ENCODE measurements at regions not wholly inside any gene's neighbourhood (a gene's known extent, or its start where the extent isn't known, plus 50 kb on each side); places are given as distances from the start of the nearest gene placed in this dataset.

DNA sequence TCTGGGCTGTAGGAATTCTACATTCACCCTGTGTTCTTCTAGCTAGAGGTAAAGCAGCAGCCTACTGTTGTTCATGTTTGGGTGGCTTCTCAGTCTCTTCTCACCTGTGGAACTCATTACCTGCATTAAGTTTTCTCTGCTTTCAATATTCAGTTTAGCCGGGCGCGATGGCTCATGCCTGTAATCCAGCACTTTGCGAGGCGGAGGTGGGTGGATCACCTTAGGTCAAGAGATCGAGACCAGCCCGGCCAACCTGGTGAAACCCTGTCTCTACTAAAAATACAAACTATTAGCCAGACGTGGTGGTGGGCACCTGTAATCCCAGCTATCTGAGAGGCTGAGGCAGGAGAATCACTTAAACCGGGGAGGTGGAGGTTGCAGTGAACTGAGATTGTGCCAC is 139.8 kb upstream of the UBE2E3 start:
- H3K4me1 ChIP-seq (replicated peaks; ENCODE audit: insufficient read depth) = no peaks in the 10 kb centered on the region
- H3F3A ChIP-seq (ENCODE audit: insufficient read depth, low read depth) = no peaks in the 10 kb centered on the region
- no peaks in the 10 kb centered on the region for H3K9me3 ChIP-seq (ENCODE audit: insufficient read depth, low read depth)
- H3K4me2 ChIP-seq = no peak overlapping the region
- BruUV-seq (replicated peaks) = no TSS peak
- no peak overlapping the region for H2AFZ ChIP-seq
- no peak for DNase-seq
- TF ChIP-seq EZH2 (IDR thresholded peaks at IDR 0.05; ENCODE audit: low read depth) = no peak
- TF ChIP-seq, protein P1, sequence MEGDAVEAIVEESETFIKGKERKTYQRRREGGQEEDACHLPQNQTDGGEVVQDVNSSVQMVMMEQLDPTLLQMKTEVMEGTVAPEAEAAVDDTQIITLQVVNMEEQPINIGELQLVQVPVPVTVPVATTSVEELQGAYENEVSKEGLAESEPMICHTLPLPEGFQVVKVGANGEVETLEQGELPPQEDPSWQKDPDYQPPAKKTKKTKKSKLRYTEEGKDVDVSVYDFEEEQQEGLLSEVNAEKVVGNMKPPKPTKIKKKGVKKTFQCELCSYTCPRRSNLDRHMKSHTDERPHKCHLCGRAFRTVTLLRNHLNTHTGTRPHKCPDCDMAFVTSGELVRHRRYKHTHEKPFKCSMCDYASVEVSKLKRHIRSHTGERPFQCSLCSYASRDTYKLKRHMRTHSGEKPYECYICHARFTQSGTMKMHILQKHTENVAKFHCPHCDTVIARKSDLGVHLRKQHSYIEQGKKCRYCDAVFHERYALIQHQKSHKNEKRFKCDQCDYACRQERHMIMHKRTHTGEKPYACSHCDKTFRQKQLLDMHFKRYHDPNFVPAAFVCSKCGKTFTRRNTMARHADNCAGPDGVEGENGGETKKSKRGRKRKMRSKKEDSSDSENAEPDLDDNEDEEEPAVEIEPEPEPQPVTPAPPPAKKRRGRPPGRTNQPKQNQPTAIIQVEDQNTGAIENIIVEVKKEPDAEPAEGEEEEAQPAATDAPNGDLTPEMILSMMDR (conservative IDR thresholded peaks at IDR 0.05) = no peak
- no peak overlapping the region for H3K4me3 ChIP-seq
- H3K27me3 ChIP-seq (ENCODE audit: insufficient read depth, low read depth) = no peaks in the 10 kb centered on the region
- H3K79me2 ChIP-seq (ENCODE audit: low read depth) = no peaks in the 10 kb centered on the region
- no peaks in the 10 kb centered on the region for H3K36me3 ChIP-seq (ENCODE audit: low read depth)
- H3K9me2 ChIP-seq (ENCODE audit: insufficient read depth) = no peaks in the 10 kb centered on the region
- intact Hi-C loops (cut with micrococcal nuclease; ENCODE audit: unreplicated experiment) = no loop called here
- POLR2A ChIA-PET (ENCODE audit: unreplicated experiment) = no interaction called here
- H3K27ac ChIP-seq = no peak overlapping the region
- H4K20me1 ChIP-seq (ENCODE audit: insufficient read depth) = no peaks in the 10 kb centered on the region
- CTCF ChIA-PET = no interaction called here

DNA sequence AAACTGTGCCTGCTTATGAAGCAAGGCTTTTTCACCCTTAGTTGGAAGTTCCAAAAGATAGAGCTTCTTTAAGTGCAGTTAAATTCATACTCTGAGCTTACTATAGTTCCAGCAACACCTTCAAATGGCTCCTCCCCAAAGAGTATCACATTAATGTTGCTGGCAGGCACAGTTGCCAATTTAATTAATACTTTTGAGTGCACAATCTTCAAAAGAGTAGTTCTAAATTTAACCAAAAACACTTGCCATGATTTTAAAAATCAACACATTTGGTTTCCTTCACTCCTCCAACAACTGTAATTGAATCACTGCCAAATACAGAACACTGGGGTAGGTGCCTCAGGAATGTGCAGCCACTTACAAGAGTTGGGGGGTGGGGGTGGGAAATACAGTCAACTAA is 150.6 kb upstream of the UBE2E3 start:
- ChIA-PET CTCF (no interaction called here), POLR2A (ENCODE audit: unreplicated experiment) (interaction anchor here (0.6 kb wide), 1 partner anchor 185 kb away, joined by 4 read pairs; no protein-coding TSS in a partner anchor)
- DNase-seq = no peak
- Histone ChIP-seq H3F3A (ENCODE audit: insufficient read depth, low read depth) (no peaks in the 10 kb centered on the region; the same call in 1 of the 2 replicates), H3K4me3 (no peak overlapping the region), H2AFZ (0 out of 2 replicates have a peak overlapping the region, but pooled peaks have one; percentile 10), H3K9me3 (ENCODE audit: insufficient read depth, low read depth) (no peaks in the 10 kb centered on the region), H3K79me2 (ENCODE audit: low read depth) (no peaks in the 10 kb centered on the region), H3K4me2 (no peak overlapping the region), H3K9me2 (ENCODE audit: insufficient read depth) (no peaks in the 10 kb centered on the region), H3K27ac (no peak overlapping the region), H3K27me3 (ENCODE audit: insufficient read depth, low read depth) (no peaks in the 10 kb centered on the region), H3K4me1 (replicated peaks; ENCODE audit: insufficient read depth) (peaks cover 6% of the 10 kb centered on the region; the same call in 1 of the 2 replicates), H3K36me3 (ENCODE audit: low read depth) (no peaks in the 10 kb centered on the region), H4K20me1 (ENCODE audit: insufficient read depth) (no peaks in the 10 kb centered on the region)
- intact Hi-C loops (cut with micrococcal nuclease; ENCODE audit: unreplicated experiment) = no loop called here
- no TSS peak for BruUV-seq (replicated peaks)
- TF ChIP-seq EZH2 (IDR thresholded peaks at IDR 0.05; ENCODE audit: low read depth) = no peak
- TF ChIP-seq, protein P1 (conservative IDR thresholded peaks at IDR 0.05) = no peak

DNA sequence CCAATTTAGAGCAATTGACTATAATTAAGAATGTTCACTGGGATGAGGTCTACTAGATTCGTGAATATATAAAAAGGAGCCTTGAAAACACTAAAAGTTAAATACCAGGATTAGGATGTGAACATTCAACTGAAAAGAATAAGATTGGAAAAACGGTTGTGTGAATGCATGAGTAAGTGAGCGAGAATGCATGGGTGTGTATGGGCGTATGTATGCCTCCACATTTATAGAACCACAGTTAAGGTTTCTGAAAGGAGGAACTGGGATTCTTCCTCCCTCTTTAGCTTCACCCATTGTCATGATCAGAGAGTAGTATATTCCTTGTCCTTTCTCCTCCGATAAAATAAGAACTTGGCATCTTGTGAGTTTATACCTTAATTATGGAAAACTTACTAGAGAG is 151.1 kb upstream of the UBE2E3 start:
- H3K4me2 ChIP-seq = no peak overlapping the region
- BruUV-seq (replicated peaks) = no TSS peak
- H3K27ac ChIP-seq = no peak overlapping the region

More for the DNA sequence above, 151.1 kb upstream of the UBE2E3 start:
- no peak for TF ChIP-seq EZH2 (IDR thresholded peaks at IDR 0.05; ENCODE audit: low read depth)
- TF ChIP-seq, protein P1 (conservative IDR thresholded peaks at IDR 0.05) = no peak
- H3K4me1 ChIP-seq (replicated peaks; ENCODE audit: insufficient read depth) = peaks cover 6% of the 10 kb centered on the region; the same call in 1 of the 2 replicates
- no peaks in the 10 kb centered on the region for H3K9me2 ChIP-seq (ENCODE audit: insufficient read depth)
- H3F3A ChIP-seq (ENCODE audit: insufficient read depth, low read depth) = no peaks in the 10 kb centered on the region; the same call in 1 of the 2 replicates
- CTCF ChIA-PET = no interaction called here
- intact Hi-C loops (cut with micrococcal nuclease; ENCODE audit: unreplicated experiment) = no loop called here
- H2AFZ ChIP-seq = 0 out of 2 replicates have a peak overlapping the region, but pooled peaks have one; percentile 10
- H3K36me3 ChIP-seq (ENCODE audit: low read depth) = no peaks in the 10 kb centered on the region
- H3K79me2 ChIP-seq (ENCODE audit: low read depth) = no peaks in the 10 kb centered on the region
- H4K20me1 ChIP-seq (ENCODE audit: insufficient read depth) = no peaks in the 10 kb centered on the region
- no peaks in the 10 kb centered on the region for H3K9me3 ChIP-seq (ENCODE audit: insufficient read depth, low read depth)
- no peaks in the 10 kb centered on the region for H3K27me3 ChIP-seq (ENCODE audit: insufficient read depth, low read depth)
- no peak overlapping the region for H3K4me3 ChIP-seq
- no peak for DNase-seq
- POLR2A ChIA-PET (ENCODE audit: unreplicated experiment) = interaction anchor here (0.5 kb wide), 1 partner anchor 150 kb away, joined by 3 read pairs; no protein-coding TSS in a partner anchor
